Lower leg skin (tissue), 3 donors: ENCODE measurements at regions not wholly inside any gene's neighbourhood (a gene's known extent, or its start where the extent isn't known, plus 50 kb on each side); places are given as distances from the start of the nearest gene placed in this dataset.

ENCODE experiments used
- CTCF ChIP-seq, 3 donors: fragments of 450-650 bp; IDR thresholded peaks; one replicate each; pipeline ENCODE4 v1.5.1; 2016; ENCODE audit warnings: antibody characterized with exemption in 3 of 3, mild to moderate bottlenecking in 3 of 3, moderate library complexity in 2 of 3
- POLR2A ChIP-seq, 2 donors: fragments of 450-650 bp; IDR thresholded peaks; one replicate each; pipeline ENCODE4 v1.6.1; 2016 to 2017; ENCODE audit warnings: antibody characterized with exemption in 2 of 2, mild to moderate bottlenecking in 1 of 2, moderate library complexity in 1 of 2

DNA sequence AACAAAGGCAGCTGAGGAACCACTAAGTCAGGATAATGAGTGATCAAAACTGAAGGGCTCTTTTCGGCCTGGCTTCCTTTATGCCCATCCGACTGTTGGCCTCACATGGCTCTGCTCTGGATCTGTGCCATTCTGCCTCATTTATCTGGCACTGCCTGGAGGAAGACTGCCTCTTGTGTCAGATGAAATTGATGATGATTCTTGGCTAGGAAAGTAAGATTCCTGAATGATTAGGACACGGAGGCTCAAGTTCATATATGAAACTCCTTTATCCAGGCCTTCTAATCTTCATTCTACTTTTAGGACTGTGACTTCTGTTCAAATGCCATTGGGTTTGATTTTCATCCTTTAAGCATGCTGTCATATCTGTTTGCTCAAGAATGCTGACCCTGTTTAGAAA lies 475.4 kb upstream of the RPS6KA3 start:
- TF ChIP-seq CTCF (IDR thresholded peaks at IDR 0.05) (no peak), POLR2A (IDR thresholded peaks at IDR 0.05) (no peak)
